ENCODE measurements at regions not wholly inside any gene's neighbourhood (a gene's known extent, or its start where the extent isn't known, plus 50 kb on each side); places are given as distances from the start of the nearest gene placed in this dataset.

DNA sequence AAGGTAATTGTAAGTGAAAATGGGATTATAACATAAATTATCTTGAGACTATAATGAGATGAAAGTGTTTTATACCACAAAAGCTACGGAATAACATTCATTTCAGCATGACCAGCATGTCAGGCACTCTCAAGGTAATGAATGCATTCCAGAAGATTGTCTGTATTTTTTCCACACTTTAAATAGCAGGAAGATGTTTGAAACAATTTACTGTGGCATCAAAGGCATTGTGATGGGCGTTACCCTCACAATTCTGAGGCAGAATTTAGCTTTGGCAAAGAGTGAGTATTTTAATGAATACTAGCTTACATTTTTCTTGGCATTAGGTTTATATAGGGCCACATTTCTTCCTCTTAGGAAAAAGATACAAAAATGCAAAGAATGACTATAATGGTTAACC, 627.2 kb downstream of the BCKDHB start:
- TF ChIP-seq ZNF274 (IDR thresholded peaks at IDR 0.05; ENCODE audit: low read depth, low read length) (no peak), SUZ12 (IDR thresholded peaks at IDR 0.05; ENCODE audit: extremely low read depth, insufficient read depth, insufficient read length) (no peak), YY1 (IDR thresholded peaks at IDR 0.05; ENCODE audit: insufficient read depth, insufficient read length) (no peak)

Measured in NT2/D1 (cell line).